Fibroblast of lung (primary cell): ENCODE measurements at regions not wholly inside any gene's neighbourhood (a gene's known extent, or its start where the extent isn't known, plus 50 kb on each side); places are given as distances from the start of the nearest gene placed in this dataset.

ENCODE experiments used
- DNase-seq, 2 donors: peaks; one replicate each; pipeline versions ENCODE4 v3.0.0 to v3.0.0-alpha.2; 2010; ENCODE audit warnings: low read depth in 2 of 2
- H2AFZ ChIP-seq: 2 replicates; pipeline ENCODE4 v1.5.1; 2012; ENCODE audit warnings: low read length, control low read depth, inconsistent platforms
- H3K27ac ChIP-seq: 2 replicates; pipeline ENCODE4 v1.5.1; 2011; ENCODE audit warnings: low read length, control low read depth; ENCODE audit not compliant: insufficient read depth
- H3K27me3 ChIP-seq: 2 replicates; pipeline ENCODE4 v1.5.1; 2011; ENCODE audit warnings: mild to moderate bottlenecking, low read length; ENCODE audit not compliant: control insufficient read depth, insufficient read depth
- H3K36me3 ChIP-seq: 2 replicates; pipeline ENCODE4 v1.5.1; 2011; ENCODE audit warnings: low read length; ENCODE audit not compliant: control insufficient read depth, insufficient read depth
- H3K4me1 ChIP-seq: 2 replicates; pipeline ENCODE4 v1.5.1; 2011; ENCODE audit warnings: low read length; ENCODE audit not compliant: control insufficient read depth, insufficient read depth; ENCODE audit errors: extremely low read depth
- H3K4me2 ChIP-seq: 2 replicates; pipeline ENCODE4 v1.5.1; 2011; ENCODE audit warnings: low read length, control low read depth; ENCODE audit not compliant: insufficient read depth; ENCODE audit errors: extremely low read depth
- H3K4me3 ChIP-seq, 4 experiments: fragments of 200-600 bp in 1 of 4; sonication (generic) in 1 of 4; replicated peaks in 1 of 4; 2 replicates each; pipeline ENCODE4 v1.5.1; 2011 to 2016; ENCODE audit warnings: low read length in 4 of 4, low read depth in 3 of 4, mild to moderate bottlenecking in 3 of 4, control low read depth in 2 of 4, inconsistent platforms in 1 of 4, mixed read lengths in 1 of 4; ENCODE audit not compliant: insufficient read depth in 1 of 4; ENCODE audit errors: control extremely low read depth in 1 of 4
- H3K79me2 ChIP-seq: 2 replicates; pipeline ENCODE4 v1.5.1; 2012; ENCODE audit warnings: mild to moderate bottlenecking, low read length, inconsistent platforms; ENCODE audit not compliant: control insufficient read depth, insufficient read depth
- H3K9ac ChIP-seq: 2 replicates; pipeline ENCODE4 v1.5.1; 2011; ENCODE audit warnings: mild to moderate bottlenecking, low read length, control low read depth; ENCODE audit not compliant: insufficient read depth
- H3K9me3 ChIP-seq: 2 replicates; pipeline ENCODE4 v1.5.1; 2012; ENCODE audit warnings: low read depth, low read length; ENCODE audit not compliant: control insufficient read depth, insufficient read depth
- H4K20me1 ChIP-seq: 2 replicates; pipeline ENCODE4 v1.5.1; 2011; ENCODE audit warnings: low read length; ENCODE audit not compliant: control insufficient read depth, insufficient read depth; ENCODE audit errors: extremely low read depth
- CTCF ChIP-seq, 2 donors: IDR thresholded peaks in 1 of 2; conservative IDR thresholded peaks in 1 of 2; 1 replicate in 1 of 2; 2 replicates in 1 of 2; pipeline ENCODE4 v1.5.1; 2011 to 2012; ENCODE audit warnings: low read length in 2 of 2, control low read depth in 1 of 2, inconsistent platforms in 1 of 2, low read depth in 1 of 2, mild to moderate bottlenecking in 1 of 2
- EZH2 ChIP-seq: IDR thresholded peaks from 2 replicates; pipeline ENCODE4 v1.5.1; 2012; ENCODE audit warnings: low read length, control low read depth, mild to moderate bottlenecking; ENCODE audit errors: missing control alignments

- H3K79me2 ChIP-seq = no peaks in the 10 kb centered on the region
- H3K9me3 ChIP-seq = no peaks in the 10 kb centered on the region
- H3K4me1 ChIP-seq = no peaks in the 10 kb centered on the region
- no peaks in the 10 kb centered on the region for H3K27me3 ChIP-seq
- DNase-seq = no peak
- no peaks in the 10 kb centered on the region for H4K20me1 ChIP-seq
- no peak overlapping the region for H3K27ac ChIP-seq
- no peak overlapping the region for H3K4me3 ChIP-seq
- no peak overlapping the region for H3K9ac ChIP-seq
- H3K36me3 ChIP-seq = no peaks in the 10 kb centered on the region
- TF ChIP-seq CTCF (conservative IDR thresholded peaks at IDR 0.05 in 1 of 2, IDR thresholded peaks at IDR 0.05 in 1 of 2; ENCODE audit: low read depth in 1 of 2, low read length in 2 of 2) = no peak
- no peak for TF ChIP-seq EZH2
- H2AFZ ChIP-seq = no peak overlapping the region
- no peak overlapping the region for H3K4me2 ChIP-seq
These were observed 612.4 kb upstream of the GRM7 start for GRCh38 chr3:6248528-6248927.

GRCh38 chr3:6249679-6250078, 611.2 kb upstream of the GRM7 start:
- no peak overlapping the region for H2AFZ ChIP-seq
- H3K27me3 ChIP-seq = no peaks in the 10 kb centered on the region
- no peaks in the 10 kb centered on the region for H3K4me1 ChIP-seq
- no peaks in the 10 kb centered on the region for H3K9me3 ChIP-seq
- no peaks in the 10 kb centered on the region for H3K79me2 ChIP-seq
- no peak overlapping the region for H3K9ac ChIP-seq
- TF ChIP-seq EZH2 = no peak
- no peak for TF ChIP-seq CTCF (conservative IDR thresholded peaks at IDR 0.05 in 1 of 2, IDR thresholded peaks at IDR 0.05 in 1 of 2; ENCODE audit: low read depth in 1 of 2, low read length in 2 of 2)
- no peak overlapping the region for H3K27ac ChIP-seq
- H3K36me3 ChIP-seq = no peaks in the 10 kb centered on the region
- no peak for DNase-seq
- no peak overlapping the region for H3K4me2 ChIP-seq
- H4K20me1 ChIP-seq = no peaks in the 10 kb centered on the region
- no peak overlapping the region for H3K4me3 ChIP-seq

- no peak overlapping the region for H2AFZ ChIP-seq
- H4K20me1 ChIP-seq = no peaks in the 10 kb centered on the region
- no peaks in the 10 kb centered on the region for H3K79me2 ChIP-seq
- no peak overlapping the region for H3K4me3 ChIP-seq
- H3K4me2 ChIP-seq = no peak overlapping the region
- H3K36me3 ChIP-seq = no peaks in the 10 kb centered on the region
- DNase-seq = no peak
- H3K27ac ChIP-seq = no peak overlapping the region
- H3K9me3 ChIP-seq = no peaks in the 10 kb centered on the region
- TF ChIP-seq EZH2 (no peak), CTCF (conservative IDR thresholded peaks at IDR 0.05 in 1 of 2, IDR thresholded peaks at IDR 0.05 in 1 of 2; ENCODE audit: low read depth in 1 of 2, low read length in 2 of 2) (no peak)
- H3K4me1 ChIP-seq = no peaks in the 10 kb centered on the region
- H3K27me3 ChIP-seq = no peaks in the 10 kb centered on the region
- no peak overlapping the region for H3K9ac ChIP-seq
These were observed 610.7 kb upstream of the GRM7 start for GRCh38 chr3:6250167-6250566.
